ENCODE measurements at regions not wholly inside any gene's neighbourhood (a gene's known extent, or its start where the extent isn't known, plus 50 kb on each side); places are given as distances from the start of the nearest gene placed in this dataset.

DNA sequence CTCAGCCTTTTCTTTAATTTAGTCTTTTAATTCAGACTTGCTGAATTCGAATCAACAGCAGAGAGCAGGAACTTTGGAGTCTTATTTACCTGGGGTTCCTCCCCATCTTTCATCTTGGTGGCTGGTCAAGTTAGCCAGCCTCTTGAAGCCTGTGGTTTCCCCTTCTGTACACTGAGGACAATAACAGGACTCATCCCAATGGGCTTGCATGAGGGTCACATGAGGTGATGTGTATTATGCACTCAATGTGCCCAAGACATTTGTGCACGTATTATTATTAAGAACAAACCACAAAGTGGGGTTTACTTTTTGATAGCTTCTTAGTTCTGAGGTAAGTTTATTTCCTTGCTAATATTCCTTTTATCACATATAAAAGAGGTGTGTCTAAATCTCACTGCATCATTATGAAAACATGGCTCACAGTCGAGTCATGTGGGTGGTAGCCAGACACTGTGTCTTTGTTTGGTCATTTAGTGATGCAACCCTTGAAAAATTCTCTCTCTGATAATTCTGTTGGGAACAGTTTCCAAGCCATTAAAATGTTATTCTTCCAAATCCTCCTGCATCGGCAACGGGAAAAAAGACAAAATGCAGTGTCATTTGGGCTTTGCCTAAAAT lies 86.5 kb upstream of the GRB10 start:
- Histone ChIP-seq H3K4me1 (peaks cover 10% of the 10 kb centered on the region), H3K9me3 (replicated peaks) (no peaks in the 10 kb centered on the region), H3K27me3 (peaks cover 8% of the 10 kb centered on the region; the same call in 1 of the 2 replicates), H3K27ac (no peak overlapping the region), H3K36me3 (no peaks in the 10 kb centered on the region), H3K4me3 (no peak overlapping the region)
- peak in 1 of 2 experiments; percentile 7 for DNase-seq

DNA sequence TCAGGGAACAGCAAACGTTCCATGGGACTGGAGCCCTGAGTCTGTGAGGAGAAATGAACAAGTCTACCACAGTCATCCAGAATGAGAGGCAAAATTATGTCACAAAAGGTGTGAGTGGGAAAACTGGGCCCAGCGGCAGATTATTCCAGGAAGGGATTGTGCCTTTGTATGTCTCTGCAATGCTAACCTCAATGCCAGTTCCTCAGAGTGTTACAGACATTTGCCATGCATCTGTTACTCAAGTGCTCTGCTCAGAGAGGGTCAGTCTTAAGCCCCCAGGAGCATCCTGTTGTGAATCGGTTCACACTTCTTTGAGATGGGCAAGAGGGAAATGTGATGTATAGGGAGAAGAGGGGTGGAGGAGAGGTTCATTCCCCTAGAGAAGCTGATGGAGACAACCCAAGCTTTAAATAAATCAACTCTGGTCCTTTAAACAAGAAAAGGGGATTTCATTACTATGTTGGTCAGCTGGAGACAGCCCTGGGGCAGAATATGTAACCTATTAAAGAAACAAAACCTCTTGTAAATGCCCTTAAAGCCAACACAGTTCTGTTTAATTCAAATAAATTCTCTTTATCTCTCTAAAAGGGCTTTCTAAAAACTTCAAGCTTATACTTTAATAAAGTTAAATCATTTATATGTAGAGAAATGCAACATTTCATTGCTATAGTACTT lies 85.9 kb upstream of the GRB10 start:
- Histone ChIP-seq H3K36me3 (no peaks in the 10 kb centered on the region), H3K27ac (no peak overlapping the region)
- DNase-seq: no peak

DNA sequence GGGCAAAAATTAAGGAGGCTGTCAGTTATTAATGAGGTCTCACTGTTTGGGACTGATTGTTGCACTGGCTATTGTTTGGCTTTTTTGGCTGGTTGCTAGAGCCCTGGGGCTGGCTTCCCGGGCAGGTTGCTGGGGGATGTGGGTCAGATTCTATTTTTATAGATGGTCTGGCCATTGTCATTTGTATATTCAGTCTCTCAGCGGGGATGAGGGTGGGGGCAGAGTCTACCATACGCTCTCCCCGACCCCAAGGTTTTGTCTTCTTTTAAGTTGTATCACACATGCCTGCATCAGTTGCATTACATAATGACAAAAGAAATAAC lies 84.3 kb upstream of the GRB10 start:
- Histone ChIP-seq H3K27ac (no peak overlapping the region), H3K36me3 (no peaks in the 10 kb centered on the region), H3K4me1 (peaks cover 10% of the 10 kb centered on the region), H3K4me3 (no peak overlapping the region), H3K9me3 (replicated peaks) (no peaks in the 10 kb centered on the region), H3K27me3 (peaks cover 8% of the 10 kb centered on the region; the same call in 1 of the 2 replicates)
- DNase-seq: no peak

More for the DNA sequence above, 85.9 kb upstream of the GRB10 start:
- Histone ChIP-seq H3K27me3 (peaks cover 8% of the 10 kb centered on the region; the same call in 1 of the 2 replicates), H3K9me3 (replicated peaks) (no peaks in the 10 kb centered on the region), H3K4me1 (peaks cover 10% of the 10 kb centered on the region), H3K4me3 (no peak overlapping the region)

DNA sequence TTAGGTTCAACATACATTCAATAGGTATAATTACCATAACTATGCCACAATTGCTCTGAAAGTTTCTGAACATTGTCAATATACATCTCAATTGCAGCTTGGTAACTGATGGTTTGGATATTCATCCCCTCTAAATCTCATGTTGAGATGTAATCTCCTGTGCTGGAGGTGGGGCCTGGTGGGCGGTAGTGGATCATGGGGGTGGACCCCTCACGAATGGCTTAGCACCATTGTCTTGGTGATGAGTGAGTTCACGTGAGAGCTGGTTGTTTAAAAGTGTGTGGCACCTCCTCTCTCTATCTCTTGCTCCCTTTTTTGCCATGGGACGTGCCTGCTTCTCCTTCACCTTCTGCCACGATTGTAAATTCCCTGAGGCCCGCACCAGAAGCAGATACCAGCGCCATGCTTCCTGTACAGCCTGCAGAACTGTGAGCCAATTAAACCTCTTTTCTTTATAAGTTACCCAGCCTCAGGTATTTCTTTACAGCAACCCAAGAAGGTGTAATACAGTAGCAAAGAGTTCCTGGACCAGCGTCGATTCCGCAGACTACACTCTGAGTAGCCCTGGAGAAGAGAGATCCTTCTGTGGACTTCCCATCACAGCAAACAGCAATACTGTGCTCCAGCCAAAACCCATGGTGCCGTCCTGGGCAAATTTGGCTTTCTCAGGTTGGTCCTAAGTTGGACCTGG lies 83.8 kb upstream of the GRB10 start:
- DNase-seq: no peak
- H3K9me3 ChIP-seq (replicated peaks): no peaks in the 10 kb centered on the region
- H3K4me3 ChIP-seq: no peak overlapping the region
- no peak overlapping the region for H3K27ac ChIP-seq
- peaks cover 8% of the 10 kb centered on the region; the same call in 1 of the 2 replicates for H3K27me3 ChIP-seq
- no peaks in the 10 kb centered on the region for H3K36me3 ChIP-seq
- H3K4me1 ChIP-seq: peaks cover 10% of the 10 kb centered on the region

DNA sequence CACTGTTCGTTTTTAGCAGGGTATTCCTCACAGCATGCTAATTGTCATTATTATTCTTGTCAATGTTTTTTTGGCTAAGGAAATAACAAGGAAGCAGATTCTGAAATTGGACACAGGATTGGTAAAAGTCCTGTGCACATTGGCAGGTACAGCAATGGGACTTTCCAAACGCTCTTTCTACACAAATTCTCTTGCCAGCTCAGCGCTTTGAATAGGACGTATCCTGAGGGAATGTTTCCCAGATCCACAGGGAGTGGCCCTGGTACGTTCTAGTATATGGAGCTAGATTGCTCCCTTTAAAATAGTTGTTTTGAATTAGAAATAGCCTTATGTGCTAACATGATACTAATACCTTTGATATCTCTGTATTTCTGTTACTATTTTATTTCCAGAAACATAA lies 82.8 kb upstream of the GRB10 start:
- H3K9me3 ChIP-seq (replicated peaks): no peaks in the 10 kb centered on the region
- peaks cover 10% of the 10 kb centered on the region for H3K4me1 ChIP-seq
- peaks cover 8% of the 10 kb centered on the region; the same call in 1 of the 2 replicates for H3K27me3 ChIP-seq
- no peaks in the 10 kb centered on the region for H3K36me3 ChIP-seq
- H3K4me3 ChIP-seq: no peak overlapping the region
- H3K27ac ChIP-seq: no peak overlapping the region
- no peak for DNase-seq

DNA sequence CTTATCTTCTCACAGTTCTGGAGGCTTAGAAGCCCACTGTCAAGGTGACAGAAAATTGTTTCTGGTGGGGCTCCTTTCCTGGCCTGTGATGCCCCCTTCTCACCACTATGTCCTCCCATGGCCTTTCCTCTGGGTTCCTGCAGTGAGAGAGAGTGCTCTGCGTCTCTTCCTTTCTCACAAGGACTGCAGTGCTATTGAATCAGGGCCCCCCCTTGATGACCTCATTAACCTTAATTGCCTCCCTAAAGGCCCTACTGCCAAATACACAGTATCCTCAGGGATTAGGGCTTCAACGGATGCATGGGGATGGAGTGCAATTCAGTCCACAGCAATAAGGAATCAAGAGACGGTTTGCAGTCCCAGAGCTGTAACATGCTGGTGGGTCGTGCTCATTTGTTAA lies 82.0 kb upstream of the GRB10 start:
- H3K9me3 ChIP-seq (replicated peaks): no peaks in the 10 kb centered on the region
- no peak for DNase-seq
- H3K4me1 ChIP-seq: peaks cover 7% of the 10 kb centered on the region
- no peak overlapping the region for H3K27ac ChIP-seq
- H3K27me3 ChIP-seq: peaks cover 8% of the 10 kb centered on the region; the same call in 1 of the 2 replicates
- H3K4me3 ChIP-seq: no peak overlapping the region
- no peaks in the 10 kb centered on the region for H3K36me3 ChIP-seq

DNA sequence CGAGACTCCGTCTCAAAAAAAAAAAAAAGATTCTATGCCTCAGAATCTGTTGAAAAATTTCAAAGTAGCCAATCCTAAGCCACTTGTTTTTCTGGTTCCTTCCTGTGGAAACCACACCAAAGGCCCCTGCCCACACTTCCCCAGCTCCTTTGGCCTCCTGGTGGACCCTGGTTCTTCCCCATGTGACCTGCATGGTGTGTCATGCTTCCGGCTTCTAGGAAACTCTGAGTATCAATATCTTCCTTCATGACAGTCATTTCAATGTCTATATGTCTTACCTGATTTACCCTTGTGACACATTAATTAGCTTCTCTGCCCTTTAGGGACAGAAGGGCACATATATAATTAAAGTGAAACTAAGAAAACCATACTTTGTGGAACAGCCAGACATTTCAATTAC lies 80.4 kb upstream of the GRB10 start:
- H3K9me3 ChIP-seq (replicated peaks): no peaks in the 10 kb centered on the region
- DNase-seq: no peak
- H3K4me1 ChIP-seq: no peaks in the 10 kb centered on the region
- no peaks in the 10 kb centered on the region for H3K36me3 ChIP-seq
- H3K27me3 ChIP-seq: no peaks in the 10 kb centered on the region
- H3K4me3 ChIP-seq: no peak overlapping the region
- H3K27ac ChIP-seq: no peak overlapping the region

DNA sequence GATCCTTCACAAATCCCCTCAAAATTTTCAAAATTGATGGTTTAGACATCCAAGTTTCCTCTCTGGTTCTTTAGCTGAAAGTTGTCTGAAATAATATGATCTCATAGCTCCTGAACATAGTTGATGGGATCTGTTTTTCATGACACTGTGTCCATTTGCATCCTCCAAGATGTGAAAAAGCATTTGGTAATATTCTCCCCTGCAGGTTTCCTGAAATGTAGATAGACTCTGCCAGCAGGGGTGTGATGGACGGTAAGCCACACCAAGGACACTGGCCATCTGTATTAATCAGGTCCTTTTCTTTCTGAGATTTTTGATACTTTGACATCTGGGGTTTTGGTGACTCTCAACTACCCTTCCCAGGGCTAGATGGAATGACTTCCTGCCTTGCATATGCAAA lies 79.6 kb upstream of the GRB10 start:
- H3K27ac ChIP-seq: no peak overlapping the region
- no peaks in the 10 kb centered on the region for H3K36me3 ChIP-seq
- H3K27me3 ChIP-seq: no peaks in the 10 kb centered on the region
- H3K9me3 ChIP-seq (replicated peaks): no peaks in the 10 kb centered on the region
- no peak overlapping the region for H3K4me3 ChIP-seq
- H3K4me1 ChIP-seq: no peaks in the 10 kb centered on the region
- DNase-seq: no peak

DNA sequence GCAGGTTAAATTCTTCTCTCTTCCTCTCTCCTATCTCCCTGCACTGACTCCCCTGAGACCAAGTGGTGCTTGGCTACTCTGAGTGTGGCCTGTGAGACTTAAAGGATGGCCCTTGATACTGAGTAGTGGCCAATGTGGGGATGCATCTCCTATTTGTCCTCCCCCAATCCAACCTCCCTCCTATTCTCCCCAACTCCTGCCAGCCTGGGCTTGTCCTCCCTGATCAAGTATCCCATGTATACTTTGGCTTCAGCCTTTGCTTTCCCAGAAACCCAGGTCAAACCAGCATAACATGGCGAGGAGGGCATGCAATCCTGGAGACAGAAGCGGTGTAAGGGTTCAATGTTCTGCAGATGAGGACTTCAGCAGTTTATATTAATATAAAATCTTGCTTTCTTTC lies 77.9 kb upstream of the GRB10 start:
- Histone ChIP-seq H3K4me3 (no peak overlapping the region), H3K27ac (no peak overlapping the region), H3K36me3 (no peaks in the 10 kb centered on the region), H3K27me3 (0 out of 2 replicates have a peak, but pooled peaks cover under 1% of the 10 kb centered on the region), H3K4me1 (no peaks in the 10 kb centered on the region), H3K9me3 (replicated peaks) (no peaks in the 10 kb centered on the region)
- no peak for DNase-seq

DNA sequence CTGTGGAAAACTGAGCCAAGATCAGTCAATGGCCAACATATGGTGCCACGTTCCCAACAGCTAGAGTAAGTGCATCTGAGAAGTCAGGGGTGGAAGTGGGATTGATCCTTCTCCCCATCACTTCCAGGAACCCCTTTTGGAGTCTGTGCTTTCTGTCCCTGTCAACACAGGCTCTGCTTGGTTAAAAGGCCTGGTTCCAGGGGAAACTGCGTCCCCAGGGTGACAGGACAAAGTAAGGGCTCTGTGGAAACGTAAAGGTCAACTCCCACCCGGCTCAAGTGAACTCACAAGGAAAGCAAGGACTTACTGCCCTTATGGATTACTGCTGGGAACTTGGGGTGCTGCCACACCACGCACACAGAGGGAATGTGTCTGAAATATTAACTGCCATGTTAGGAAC lies 77.5 kb upstream of the GRB10 start:
- Histone ChIP-seq H3K27me3 (0 out of 2 replicates have a peak, but pooled peaks cover 2% of the 10 kb centered on the region), H3K4me3 (no peak overlapping the region), H3K4me1 (no peaks in the 10 kb centered on the region), H3K36me3 (no peaks in the 10 kb centered on the region), H3K27ac (no peak overlapping the region), H3K9me3 (replicated peaks) (no peaks in the 10 kb centered on the region)
- DNase-seq: no peak

DNA sequence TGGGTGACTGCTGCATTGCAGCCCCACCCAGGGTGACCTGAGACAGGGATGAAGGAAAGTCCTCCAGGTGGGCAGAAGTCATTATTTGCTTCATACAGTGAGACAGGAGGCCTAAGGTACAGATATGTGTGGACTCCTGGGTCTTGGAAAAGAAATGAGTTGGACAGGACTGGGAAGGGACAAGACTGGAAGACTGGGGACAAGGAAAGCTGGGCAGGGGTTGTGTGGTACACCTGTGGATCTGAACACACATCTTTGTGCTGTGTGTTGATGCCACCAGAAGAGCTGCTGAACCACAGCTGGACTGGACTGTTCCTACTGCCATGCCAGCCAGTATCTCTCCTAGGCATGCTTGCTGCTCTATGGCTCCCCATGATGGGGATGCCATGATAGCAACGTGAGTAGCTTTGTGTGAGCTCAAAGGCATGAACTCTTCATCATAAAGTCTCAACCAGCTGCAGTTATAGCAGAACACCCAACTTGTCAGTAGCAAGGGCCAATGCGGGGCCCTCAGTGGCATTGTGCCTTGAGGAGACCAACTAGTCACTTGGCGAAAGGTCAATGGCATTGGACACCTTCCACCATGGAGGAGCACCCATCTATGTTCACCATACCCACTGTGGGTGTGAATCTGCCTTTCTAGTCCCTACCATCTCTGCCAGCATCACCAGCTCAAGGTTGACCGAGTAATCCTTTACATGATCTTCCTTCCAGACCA lies 76.0 kb upstream of the GRB10 start:
- Histone ChIP-seq H3K4me3 (no peak overlapping the region), H3K9me3 (replicated peaks) (no peaks in the 10 kb centered on the region), H3K4me1 (no peaks in the 10 kb centered on the region), H3K27ac (no peak overlapping the region), H3K27me3 (0 out of 2 replicates have a peak, but pooled peaks cover 2% of the 10 kb centered on the region), H3K36me3 (no peaks in the 10 kb centered on the region)
- no peak for DNase-seq

DNA sequence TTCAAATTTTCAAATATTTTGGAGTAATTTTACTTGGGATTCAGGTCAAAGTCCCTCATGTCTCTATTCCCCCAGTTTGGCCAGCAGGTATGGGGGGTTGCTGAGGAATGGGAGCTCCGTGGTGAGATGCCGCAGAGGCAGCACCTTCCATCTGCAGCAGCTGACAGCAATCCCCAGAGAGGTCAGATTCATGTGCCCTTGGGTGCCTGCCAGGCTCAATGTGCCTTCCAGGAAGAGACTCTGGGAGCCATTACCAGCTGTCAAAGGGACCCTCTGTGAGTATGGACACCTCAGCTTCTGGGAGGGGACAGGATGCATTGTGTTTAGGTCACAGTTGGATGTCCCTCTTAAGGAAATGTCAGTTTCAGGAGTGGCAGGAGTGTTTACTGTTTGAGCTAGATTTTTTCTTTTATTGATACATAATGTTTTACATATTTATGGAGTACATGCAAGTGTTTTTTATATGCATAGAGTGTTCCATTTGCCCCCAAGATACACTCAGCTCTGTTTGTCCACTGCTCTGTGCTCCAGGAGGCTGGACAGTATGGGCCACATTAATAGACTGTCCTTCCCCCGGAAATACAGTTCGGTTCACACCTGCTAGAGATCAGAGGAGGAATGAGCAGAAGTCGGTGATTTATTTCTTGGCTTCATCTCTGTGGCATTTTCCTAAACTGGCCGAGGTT lies 75.3 kb upstream of the GRB10 start:
- no peaks in the 10 kb centered on the region for H3K36me3 ChIP-seq
- DNase-seq: peak in 1 of 2 experiments; percentile 9
- H3K4me3 ChIP-seq: no peak overlapping the region
- H3K27me3 ChIP-seq: 0 out of 2 replicates have a peak, but pooled peaks cover 2% of the 10 kb centered on the region
- H3K27ac ChIP-seq: no peak overlapping the region
- H3K4me1 ChIP-seq: no peaks in the 10 kb centered on the region
- H3K9me3 ChIP-seq (replicated peaks): no peaks in the 10 kb centered on the region

DNA sequence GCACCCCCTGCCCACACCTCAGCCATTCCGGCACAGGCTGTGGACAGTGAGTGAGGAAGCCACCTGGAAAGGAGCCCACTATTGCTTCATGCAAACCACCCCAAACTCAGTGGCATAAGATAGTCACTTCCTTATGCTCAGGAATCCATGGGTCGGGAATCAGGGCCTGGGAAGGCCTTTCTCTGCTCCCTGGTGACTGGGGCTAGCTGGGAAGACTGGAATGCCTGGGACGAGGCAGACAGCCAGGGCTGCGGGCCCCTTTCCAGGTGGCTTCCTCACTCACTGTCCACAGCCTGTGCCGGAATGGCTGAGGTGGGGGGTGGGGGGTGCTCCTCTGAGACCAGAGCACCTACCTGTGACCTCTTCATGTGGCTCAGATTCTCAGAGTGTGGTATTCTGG lies 74.1 kb upstream of the GRB10 start:
- Histone ChIP-seq H3K4me3 (no peak overlapping the region), H3K27ac (no peak overlapping the region), H3K36me3 (no peaks in the 10 kb centered on the region), H3K27me3 (0 out of 2 replicates have a peak, but pooled peaks cover 2% of the 10 kb centered on the region), H3K9me3 (replicated peaks) (no peaks in the 10 kb centered on the region), H3K4me1 (no peaks in the 10 kb centered on the region)
- no peak for DNase-seq

DNA sequence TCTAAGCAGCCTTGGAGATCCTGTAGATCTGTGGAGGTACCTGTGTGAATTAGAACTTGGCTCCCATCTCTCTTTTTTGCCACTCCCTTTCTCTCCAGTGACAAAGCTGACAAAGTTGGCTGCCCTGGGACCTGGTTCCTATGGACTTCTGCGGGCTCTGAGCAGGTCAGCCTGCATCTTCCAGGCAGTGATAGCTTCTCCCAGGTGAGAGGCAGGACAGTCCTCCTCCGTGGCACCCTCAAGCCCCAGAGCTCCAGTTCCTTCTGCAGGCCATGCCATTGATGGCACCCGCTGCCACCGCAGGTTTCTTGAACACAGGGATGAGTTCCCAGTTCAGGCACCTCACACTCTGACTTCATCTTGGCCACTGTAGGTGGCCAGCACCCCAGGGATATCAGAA lies 73.5 kb upstream of the GRB10 start:
- Histone ChIP-seq H3K4me3 (no peak overlapping the region), H3K4me1 (no peaks in the 10 kb centered on the region), H3K27me3 (0 out of 2 replicates have a peak, but pooled peaks cover 2% of the 10 kb centered on the region), H3K27ac (no peak overlapping the region), H3K9me3 (replicated peaks) (no peaks in the 10 kb centered on the region), H3K36me3 (no peaks in the 10 kb centered on the region)
- no peak for DNase-seq
